NB4 (cell line): ENCODE measurements at regions not wholly inside any gene's neighbourhood (a gene's known extent, or its start where the extent isn't known, plus 50 kb on each side); places are given as distances from the start of the nearest gene placed in this dataset.

Experiments
- CTCF ChIP-seq: IDR thresholded peaks from one replicate; pipeline ENCODE4 v1.5.1; 2012; ENCODE audit warnings: low read depth, low read length
- MAX ChIP-seq: IDR thresholded peaks from 2 replicates; pipeline ENCODE4 v1.6.1; 2011; ENCODE audit warnings: low read depth, low read length
- POLR2A ChIP-seq: IDR thresholded peaks from 2 replicates; pipeline ENCODE4 v1.6.1; 2011; ENCODE audit warnings: mild to moderate bottlenecking; ENCODE audit not compliant: insufficient read length; ENCODE audit errors: extremely low read depth

GRCh38 chr7:157470701-157471131, 133.9 kb downstream of the DNAJB6 start:
- TF ChIP-seq CTCF (no peak), POLR2A (no peak), MAX (no peak)
